HepG2 (cell line): ENCODE measurements at regions not wholly inside any gene's neighbourhood (a gene's known extent, or its start where the extent isn't known, plus 50 kb on each side); places are given as distances from the start of the nearest gene placed in this dataset.
A peak's percentile ranks its signal among the peaks of the same experiment; 100 is the strongest.

Source experiments
- ARID2 ChIP-seq: sonication (generic); formaldehyde crosslinking; IDR thresholded peaks from 2 replicates; pipeline ENCODE4 v1.8.1; 2022; ENCODE audit warnings: mild to moderate bottlenecking, missing genetic modification reagents, borderline replicate concordance
- BORCS8-MEF2B ChIP-seq: sonication (generic); formaldehyde crosslinking; IDR thresholded peaks from 2 replicates; pipeline ENCODE4 v1.8.0; 2022; ENCODE audit warnings: mild to moderate bottlenecking, missing genetic modification reagents
- CEBPG ChIP-seq: IDR thresholded peaks from 2 replicates; pipeline ENCODE4 v1.6.1; 2016
- EEA1 ChIP-seq: sonication (generic); formaldehyde crosslinking; IDR thresholded peaks from 2 replicates; pipeline ENCODE4 v1.5.1; 2020; ENCODE audit warnings: mild to moderate bottlenecking, missing genetic modification reagents, borderline replicate concordance
- ETV6 ChIP-seq: sonication (generic); formaldehyde crosslinking; conservative IDR thresholded peaks from 2 replicates; pipeline ENCODE4 v1.4.0; 2020; ENCODE audit warnings: missing genetic modification reagents
- HDAC1 ChIP-seq: sonication (generic); formaldehyde crosslinking; IDR thresholded peaks from 2 replicates; pipeline ENCODE4 v1.5.1; 2020; ENCODE audit warnings: mild to moderate bottlenecking, missing genetic modification reagents
- HES4 ChIP-seq: sonication (generic); formaldehyde crosslinking; IDR thresholded peaks from 2 replicates; pipeline ENCODE4 v1.9.0; 2021; ENCODE audit warnings: mild to moderate bottlenecking, missing genetic modification reagents, borderline replicate concordance
- NCOA5 ChIP-seq: sonication (generic); formaldehyde crosslinking; IDR thresholded peaks from 2 replicates; pipeline ENCODE4 v1.4.0; 2020; ENCODE audit warnings: missing genetic modification reagents
- NR2F1 ChIP-seq, 2 experiments: fragments of 450-650 bp in 1 of 2; formaldehyde crosslinking in 1 of 2; IDR thresholded peaks; 2 replicates each; pipeline versions ENCODE4 v1.5.0 to v1.6.1; 2016 to 2020; ENCODE audit warnings: mild to moderate bottlenecking in 1 of 2, missing compliant biosample characterization in 1 of 2, missing genetic modification reagents in 1 of 2, moderate library complexity in 1 of 2
- PRPF4 ChIP-seq: fragments of 200-400 bp; formaldehyde crosslinking; IDR thresholded peaks from 2 replicates; pipeline ENCODE4 v1.6.1; 2016; ENCODE audit warnings: low read length, low read depth; ENCODE audit not compliant: poor library complexity, severe bottlenecking
- RORA ChIP-seq: sonication (generic); formaldehyde crosslinking; IDR thresholded peaks from 2 replicates; pipeline ENCODE4 v1.5.0; 2020; ENCODE audit warnings: mild to moderate bottlenecking, missing genetic modification reagents, moderate library complexity
- SMARCE1 ChIP-seq: fragments of 450-650 bp; IDR thresholded peaks from 2 replicates; pipeline ENCODE4 v1.6.1; 2017; ENCODE audit warnings: borderline replicate concordance
- SOX5 ChIP-seq: IDR thresholded peaks from 2 replicates; pipeline ENCODE4 v1.6.1; 2016; ENCODE audit warnings: borderline replicate concordance
- SP140L ChIP-seq: sonication (generic); formaldehyde crosslinking; IDR thresholded peaks from 2 replicates; pipeline ENCODE4 v1.4.0; 2020; ENCODE audit warnings: missing genetic modification reagents, borderline replicate concordance
- TBP ChIP-seq: sonication (generic); formaldehyde crosslinking; IDR thresholded peaks from 2 replicates; pipeline ENCODE4 v1.5.0; 2020; ENCODE audit warnings: missing genetic modification reagents
- TFE3 ChIP-seq: IDR thresholded peaks from 2 replicates; pipeline ENCODE4 v1.6.1; 2016
- ZBTB37 ChIP-seq: sonication (generic); formaldehyde crosslinking; IDR thresholded peaks from 2 replicates; pipeline ENCODE4 v1.4.0; 2020; ENCODE audit warnings: mild to moderate bottlenecking, missing genetic modification reagents
- ZFP36 ChIP-seq: fragments of 150-350 bp; IDR thresholded peaks from 2 replicates; pipeline ENCODE4 v1.6.1; 2018; ENCODE audit warnings: borderline replicate concordance, low read length, low read depth; ENCODE audit not compliant: partially characterized antibody
- ZFP90 ChIP-seq: sonication (generic); formaldehyde crosslinking; IDR thresholded peaks from 2 replicates; pipeline ENCODE4 v1.8.0; 2022; ENCODE audit warnings: missing genetic modification reagents, mild to moderate bottlenecking, inconsistent platforms, borderline replicate concordance
- ZFY ChIP-seq: sonication (generic); formaldehyde crosslinking; IDR thresholded peaks from 2 replicates; pipeline ENCODE4 v1.4.0; 2020; ENCODE audit warnings: missing genetic modification reagents
- ZNF280D ChIP-seq: sonication (generic); formaldehyde crosslinking; IDR thresholded peaks from 2 replicates; pipeline ENCODE4 v1.5.1; 2020; ENCODE audit warnings: mild to moderate bottlenecking, missing genetic modification reagents
- ZNF496 ChIP-seq: sonication (generic); formaldehyde crosslinking; IDR thresholded peaks from 2 replicates; pipeline ENCODE4 v1.8.1; 2023; ENCODE audit warnings: mild to moderate bottlenecking, moderate library complexity, missing genetic modification reagents; ENCODE audit not compliant: insufficient replicate concordance
- ZNF572 ChIP-seq: sonication (generic); formaldehyde crosslinking; IDR thresholded peaks from 2 replicates; pipeline ENCODE4 v1.5.1; 2020; ENCODE audit warnings: mild to moderate bottlenecking, missing genetic modification reagents
- ZNF614 ChIP-seq: IDR thresholded peaks from 2 replicates; pipeline ENCODE4 v1.6.1; 2018; ENCODE audit warnings: missing biosample characterization, missing genetic modification reagents, inconsistent platforms, borderline replicate concordance
- ZNF83 ChIP-seq: sonication (generic); formaldehyde crosslinking; IDR thresholded peaks from 2 replicates; pipeline ENCODE4 v1.4.0; 2020; ENCODE audit warnings: missing genetic modification reagents, mild to moderate bottlenecking, borderline replicate concordance

DNA sequence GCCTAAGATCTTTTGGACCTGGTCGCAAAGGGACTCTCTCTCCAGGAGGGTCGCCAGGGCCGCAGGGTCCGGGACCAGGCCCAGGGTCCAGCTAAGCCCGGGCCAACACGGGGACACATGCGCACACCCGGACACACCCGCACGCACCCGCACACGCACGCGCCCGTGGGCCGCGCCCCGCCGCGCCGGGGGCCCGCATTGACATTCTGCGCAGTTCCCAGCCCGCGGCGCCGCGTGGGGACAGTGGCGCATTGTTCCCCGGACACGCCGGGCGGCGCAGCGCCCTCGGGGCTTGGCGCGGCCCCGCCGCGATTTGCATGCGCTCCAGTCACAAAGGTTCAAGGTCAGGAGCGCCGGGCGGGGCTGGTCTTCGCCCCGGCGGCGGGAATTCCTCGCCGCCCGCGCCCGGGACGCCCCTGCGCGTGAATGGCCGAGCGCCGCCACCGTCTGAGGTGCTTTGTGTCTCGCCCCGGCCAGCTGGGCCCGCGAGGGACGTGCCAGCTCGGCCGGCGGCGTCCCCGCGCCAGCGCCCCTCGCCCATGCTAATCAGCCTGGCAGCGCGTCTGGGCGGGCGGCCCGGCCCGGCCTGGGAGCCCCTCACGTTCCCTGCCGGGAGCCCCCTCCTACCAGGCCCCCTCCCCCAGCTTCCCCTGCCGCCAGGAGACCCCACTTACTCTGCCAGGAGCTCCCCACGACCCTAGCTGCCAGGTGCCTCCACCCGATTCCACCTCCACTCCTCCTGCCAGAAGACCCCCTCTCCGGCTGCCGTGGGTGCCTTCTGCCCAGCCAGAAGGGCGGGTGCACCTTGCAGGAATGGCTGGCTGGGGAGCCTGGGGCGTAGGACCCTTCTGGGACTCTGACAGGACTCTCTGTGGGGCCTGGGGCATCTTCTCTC is 50.5 kb upstream of the WNT7B start (continued):
- peak; percentile 72 for TF ChIP-seq HDAC1 (CRISPR knock-in tag)
- no peak for TF ChIP-seq RORA (CRISPR knock-in tag)
- TF ChIP-seq SP140L (CRISPR knock-in tag) = no peak
- no peak for TF ChIP-seq ZFP36
- TF ChIP-seq TBP (CRISPR knock-in tag) = no peak
- TF ChIP-seq SOX5 (CRISPR knock-in tag) = peak; percentile 63; the same call in 1 of the 2 replicates
- TF ChIP-seq ZBTB37 = no peak
- TF ChIP-seq ETV6 (CRISPR knock-in tag) = no peak
- no peak for TF ChIP-seq ZNF83 (CRISPR knock-in tag)
- no peak for TF ChIP-seq PRPF4
- no peak; the same call in 1 of the 2 replicates for TF ChIP-seq EEA1 (CRISPR knock-in tag)
- TF ChIP-seq ZFP90 = no peak; the same call in 1 of the 2 replicates
- no peak for TF ChIP-seq CEBPG
- peak; percentile 24; the same call in 1 of the 2 replicates for TF ChIP-seq ZNF614 (CRISPR knock-in tag)
- peak; percentile 36; the same call in 1 of the 2 replicates for TF ChIP-seq ZFY (CRISPR knock-in tag)
- TF ChIP-seq NR2F1 (CRISPR knock-in tag; IDR thresholded peaks at IDR 0.05) = peak in 1 of 2 experiments; percentile 55; a peak in 2 of 4 replicates
- no peak for TF ChIP-seq ARID2
- no peak for TF ChIP-seq ZNF496
- no peak for TF ChIP-seq SMARCE1
- TF ChIP-seq ZNF572 (CRISPR knock-in tag) = no peak
- TF ChIP-seq TFE3 = no peak
- TF ChIP-seq BORCS8-MEF2B (CRISPR knock-in tag) = 0 out of 2 replicates have a peak, but pooled peaks have one; percentile 16
- no peak for TF ChIP-seq ZNF280D (CRISPR knock-in tag)
- no peak; the same call in 1 of the 2 replicates for TF ChIP-seq HES4 (CRISPR knock-in tag)
- TF ChIP-seq NCOA5 (CRISPR knock-in tag) = no peak
